ENCODE measurements at regions not wholly inside any gene's neighbourhood (a gene's known extent, or its start where the extent isn't known, plus 50 kb on each side); places are given as distances from the start of the nearest gene placed in this dataset.

DNA sequence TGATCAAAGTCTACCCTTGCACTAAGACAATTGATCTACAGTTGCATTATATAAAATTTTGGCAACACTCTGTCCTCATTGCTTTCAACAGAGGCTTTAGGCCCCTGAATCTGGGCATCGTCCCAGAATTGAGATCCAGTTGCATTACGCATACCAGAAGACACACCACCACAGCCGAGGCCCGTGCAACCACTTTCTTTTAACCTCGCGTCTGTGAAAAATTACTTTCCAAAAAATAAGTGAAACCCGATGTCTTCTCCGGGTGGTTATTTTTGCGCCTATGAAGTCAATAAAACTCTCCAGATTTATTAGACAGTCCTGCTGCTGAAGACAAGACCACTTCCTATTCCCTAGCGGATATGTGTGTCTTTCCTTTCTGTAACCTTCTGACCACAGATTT, 52.1 kb upstream of the NFIB start:
- TF ChIP-seq, protein P1, sequence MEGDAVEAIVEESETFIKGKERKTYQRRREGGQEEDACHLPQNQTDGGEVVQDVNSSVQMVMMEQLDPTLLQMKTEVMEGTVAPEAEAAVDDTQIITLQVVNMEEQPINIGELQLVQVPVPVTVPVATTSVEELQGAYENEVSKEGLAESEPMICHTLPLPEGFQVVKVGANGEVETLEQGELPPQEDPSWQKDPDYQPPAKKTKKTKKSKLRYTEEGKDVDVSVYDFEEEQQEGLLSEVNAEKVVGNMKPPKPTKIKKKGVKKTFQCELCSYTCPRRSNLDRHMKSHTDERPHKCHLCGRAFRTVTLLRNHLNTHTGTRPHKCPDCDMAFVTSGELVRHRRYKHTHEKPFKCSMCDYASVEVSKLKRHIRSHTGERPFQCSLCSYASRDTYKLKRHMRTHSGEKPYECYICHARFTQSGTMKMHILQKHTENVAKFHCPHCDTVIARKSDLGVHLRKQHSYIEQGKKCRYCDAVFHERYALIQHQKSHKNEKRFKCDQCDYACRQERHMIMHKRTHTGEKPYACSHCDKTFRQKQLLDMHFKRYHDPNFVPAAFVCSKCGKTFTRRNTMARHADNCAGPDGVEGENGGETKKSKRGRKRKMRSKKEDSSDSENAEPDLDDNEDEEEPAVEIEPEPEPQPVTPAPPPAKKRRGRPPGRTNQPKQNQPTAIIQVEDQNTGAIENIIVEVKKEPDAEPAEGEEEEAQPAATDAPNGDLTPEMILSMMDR (conservative IDR thresholded peaks at IDR 0.05): no peak
- Mint-ChIP-seq H3K27ac (no peak overlapping the region), H3K4me3 (no peak overlapping the region), H3K27me3 (no peaks in the 10 kb centered on the region), H3K36me3 (no peaks in the 10 kb centered on the region), H3K4me1 (ENCODE audit: unreplicated experiment) (no peaks in the 10 kb centered on the region), H3K9me3 (peaks cover 12% of the 10 kb centered on the region)
- no peak for DNase-seq (ENCODE audit: extremely low spot score, unreplicated experiment)

DNA sequence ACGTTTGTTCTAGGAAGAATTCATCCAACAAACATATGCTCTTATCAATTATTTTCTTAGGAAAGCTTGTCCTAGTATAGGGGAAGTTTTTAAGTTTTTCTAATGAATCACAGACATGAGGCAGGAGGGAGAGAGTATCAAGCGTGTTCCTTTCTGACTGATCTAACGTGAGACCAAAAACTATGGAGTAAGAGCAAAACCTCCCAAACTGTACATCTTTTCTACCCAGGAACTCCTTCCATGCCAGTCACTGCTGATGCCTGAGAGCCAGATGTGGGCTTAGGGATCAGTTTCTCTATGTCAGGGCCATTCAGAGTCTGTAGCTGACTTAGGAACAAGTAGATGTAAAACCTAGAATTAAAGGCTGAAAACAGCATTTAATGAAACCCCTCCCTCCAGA, 51.7 kb upstream of the NFIB start:
- Mint-ChIP-seq H3K4me1 (ENCODE audit: unreplicated experiment) (no peaks in the 10 kb centered on the region), H3K27ac (no peak overlapping the region), H3K4me3 (no peak overlapping the region), H3K36me3 (no peaks in the 10 kb centered on the region), H3K9me3 (peaks cover 12% of the 10 kb centered on the region), H3K27me3 (no peaks in the 10 kb centered on the region)
- no peak for DNase-seq (ENCODE audit: extremely low spot score, unreplicated experiment)
- TF ChIP-seq, protein P1 (conservative IDR thresholded peaks at IDR 0.05): no peak
